Calu3 (cell line): ENCODE measurements at regions not wholly inside any gene's neighbourhood (a gene's known extent, or its start where the extent isn't known, plus 50 kb on each side); places are given as distances from the start of the nearest gene placed in this dataset.

Experiments used
- BruUV-seq: library from RNA; stranded (reverse); fragments of 400-500 nt; replicated peaks from 2 replicates; lab custom pipeline; 2021; lab: Mats Ljungman, UMichigan
- CTCF ChIA-PET: fragments of 300-600 bp; sonication (Branson Sonifier 250); formaldehyde crosslinking; loops from one replicate; lab custom pipeline; 2022; ENCODE audit warnings: antibody characterized with exemption; lab: Charles Lee
- DNase-seq: peaks from one replicate; pipeline ENCODE4 v3.0.0; 2022
- H3K27ac Mint-ChIP-seq: one replicate; pipeline ENCODE4 v1.8.0; 2022; ENCODE audit warnings: mixed read lengths; ENCODE audit not compliant: unreplicated experiment
- H3K27me3 Mint-ChIP-seq: one replicate; pipeline ENCODE4 v1.8.0; 2022; ENCODE audit warnings: mixed read lengths; ENCODE audit not compliant: unreplicated experiment
- H3K36me3 Mint-ChIP-seq: one replicate; pipeline ENCODE4 v1.8.0; 2022; ENCODE audit warnings: mild to moderate bottlenecking, moderate library complexity, mixed read lengths; ENCODE audit not compliant: insufficient read depth, unreplicated experiment
- H3K4me1 Mint-ChIP-seq: one replicate; pipeline ENCODE4 v1.8.0; 2022; ENCODE audit warnings: mild to moderate bottlenecking, low read depth, mixed read lengths; ENCODE audit not compliant: unreplicated experiment
- H3K4me3 Mint-ChIP-seq: one replicate; pipeline ENCODE4 v1.8.0; 2022; ENCODE audit warnings: mild to moderate bottlenecking, low read depth, moderate library complexity, mixed read lengths; ENCODE audit not compliant: unreplicated experiment
- H3K9me3 Mint-ChIP-seq: one replicate; pipeline ENCODE4 v1.8.0; 2022; ENCODE audit warnings: low read depth, mixed read lengths; ENCODE audit not compliant: unreplicated experiment
- intact Hi-C: fragments of 100-400 bp; cut with micrococcal nuclease; formaldehyde crosslinking; loops from one replicate; pipeline ENCODE4 v1.10.0; 2022; ENCODE audit not compliant: unreplicated experiment
- TF ChIP-seq, protein P1 (sequence below): fragments of 200-600 bp; IDR thresholded peaks from one replicate; pipeline ENCODE4 v1.8.0; 2022; ENCODE audit warnings: antibody characterized with exemption; ENCODE audit not compliant: unreplicated experiment

DNA sequence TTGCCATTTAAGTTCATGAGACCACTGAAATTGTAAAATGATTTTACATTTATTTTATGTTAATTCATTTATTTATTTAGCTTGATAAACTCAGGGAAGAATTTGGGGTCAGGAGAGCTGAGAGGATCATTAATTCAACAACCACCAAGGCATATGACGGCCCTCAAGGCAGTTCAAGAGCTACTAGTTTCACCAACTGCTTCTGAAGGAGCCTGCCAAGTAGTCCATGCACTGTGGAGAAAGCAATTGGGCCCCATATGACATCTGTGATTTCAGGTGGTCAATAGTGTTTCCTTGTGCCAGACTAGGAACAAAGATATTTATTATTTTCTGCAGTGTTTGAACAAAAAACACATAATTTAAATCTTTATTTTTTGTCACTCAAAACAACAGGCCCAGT is 236.4 kb downstream of the CASP12 start:
- no peaks in the 10 kb centered on the region for H3K36me3 Mint-ChIP-seq
- CTCF ChIA-PET: no interaction called here
- H3K27me3 Mint-ChIP-seq: no peaks in the 10 kb centered on the region
- no TSS peak for BruUV-seq
- no peak overlapping the region for H3K4me3 Mint-ChIP-seq
- no peaks in the 10 kb centered on the region for H3K9me3 Mint-ChIP-seq
- H3K4me1 Mint-ChIP-seq: no peaks in the 10 kb centered on the region
- DNase-seq: no peak
- intact Hi-C loops: no loop called here
- TF ChIP-seq, protein P1, sequence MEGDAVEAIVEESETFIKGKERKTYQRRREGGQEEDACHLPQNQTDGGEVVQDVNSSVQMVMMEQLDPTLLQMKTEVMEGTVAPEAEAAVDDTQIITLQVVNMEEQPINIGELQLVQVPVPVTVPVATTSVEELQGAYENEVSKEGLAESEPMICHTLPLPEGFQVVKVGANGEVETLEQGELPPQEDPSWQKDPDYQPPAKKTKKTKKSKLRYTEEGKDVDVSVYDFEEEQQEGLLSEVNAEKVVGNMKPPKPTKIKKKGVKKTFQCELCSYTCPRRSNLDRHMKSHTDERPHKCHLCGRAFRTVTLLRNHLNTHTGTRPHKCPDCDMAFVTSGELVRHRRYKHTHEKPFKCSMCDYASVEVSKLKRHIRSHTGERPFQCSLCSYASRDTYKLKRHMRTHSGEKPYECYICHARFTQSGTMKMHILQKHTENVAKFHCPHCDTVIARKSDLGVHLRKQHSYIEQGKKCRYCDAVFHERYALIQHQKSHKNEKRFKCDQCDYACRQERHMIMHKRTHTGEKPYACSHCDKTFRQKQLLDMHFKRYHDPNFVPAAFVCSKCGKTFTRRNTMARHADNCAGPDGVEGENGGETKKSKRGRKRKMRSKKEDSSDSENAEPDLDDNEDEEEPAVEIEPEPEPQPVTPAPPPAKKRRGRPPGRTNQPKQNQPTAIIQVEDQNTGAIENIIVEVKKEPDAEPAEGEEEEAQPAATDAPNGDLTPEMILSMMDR: no peak
- H3K27ac Mint-ChIP-seq: no peak overlapping the region

DNA sequence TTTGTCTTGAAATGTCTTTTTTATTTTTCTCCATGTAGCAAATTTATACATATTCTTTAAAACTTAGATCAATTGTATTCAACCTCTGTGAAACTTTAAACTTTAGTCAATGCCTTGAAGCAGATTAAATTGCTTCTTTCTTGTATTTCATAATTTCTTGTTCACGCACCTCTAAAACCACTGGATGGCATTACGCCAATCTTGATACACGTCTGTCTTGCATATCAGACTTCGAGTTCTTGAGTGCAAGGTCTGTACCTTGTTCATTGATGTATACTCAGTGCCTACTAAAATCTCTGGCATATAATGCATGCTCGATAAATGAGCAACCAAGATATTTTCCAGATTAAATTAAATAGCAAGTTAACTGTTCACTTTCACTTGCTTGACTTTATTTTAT is 236.8 kb downstream of the CASP12 start:
- no peaks in the 10 kb centered on the region for H3K27me3 Mint-ChIP-seq
- CTCF ChIA-PET: no interaction called here
- no TSS peak for BruUV-seq

DNA sequence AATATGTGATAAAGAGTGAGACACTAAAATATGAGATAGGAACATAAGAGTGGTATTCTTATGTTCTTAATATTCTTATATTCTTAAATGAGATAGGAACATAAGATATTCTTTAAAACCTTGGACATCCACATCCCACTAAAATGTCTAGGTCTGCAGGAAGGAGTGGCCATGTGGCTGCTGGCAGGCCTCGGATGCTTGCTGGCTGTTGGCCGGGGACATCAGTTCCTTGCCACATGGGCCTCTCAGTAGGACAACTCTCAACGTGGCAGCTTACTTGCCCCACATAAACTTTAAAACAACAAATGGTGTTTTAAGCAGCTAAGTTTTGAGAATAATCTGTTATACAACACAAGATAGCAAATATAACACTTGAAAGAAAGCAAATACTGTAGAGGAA is 240.1 kb downstream of the CASP12 start:
- Mint-ChIP-seq H3K4me1 (no peaks in the 10 kb centered on the region), H3K36me3 (no peaks in the 10 kb centered on the region), H3K4me3 (no peak overlapping the region), H3K9me3 (no peaks in the 10 kb centered on the region), H3K27me3 (no peaks in the 10 kb centered on the region), H3K27ac (no peak overlapping the region)
- BruUV-seq: no TSS peak
- TF ChIP-seq, protein P1: no peak
- intact Hi-C loops: loop anchor here (1.0 kb wide), 1 partner anchor 31 kb away; no protein-coding TSS in a partner anchor
- CTCF ChIA-PET: no interaction called here
- no peak for DNase-seq

More for the DNA sequence above, 236.8 kb downstream of the CASP12 start:
- TF ChIP-seq, protein P1: no peak
- Mint-ChIP-seq H3K9me3 (no peaks in the 10 kb centered on the region), H3K36me3 (no peaks in the 10 kb centered on the region), H3K27ac (no peak overlapping the region), H3K4me1 (no peaks in the 10 kb centered on the region), H3K4me3 (no peak overlapping the region)
- intact Hi-C loops: no loop called here
- no peak for DNase-seq

DNA sequence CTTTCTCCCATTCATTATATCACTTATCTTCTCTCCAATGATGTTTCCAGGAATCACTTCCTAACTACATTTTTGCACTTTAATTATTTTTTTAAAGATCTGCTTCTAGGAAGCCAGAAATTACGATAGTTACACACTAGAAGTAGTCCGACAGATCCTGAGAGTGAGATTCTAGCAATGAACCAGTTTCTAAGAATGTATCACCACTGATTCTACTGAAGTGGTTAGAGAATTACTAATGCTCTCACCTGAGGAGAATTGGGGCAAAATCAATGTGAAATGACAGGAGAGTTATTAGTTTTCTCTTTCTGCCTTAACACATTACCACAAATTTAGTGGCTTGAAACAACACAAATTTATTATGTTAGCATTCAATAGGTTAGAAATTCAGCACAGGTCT is 241.2 kb downstream of the CASP12 start:
- Mint-ChIP-seq H3K4me1 (no peaks in the 10 kb centered on the region), H3K9me3 (no peaks in the 10 kb centered on the region), H3K36me3 (no peaks in the 10 kb centered on the region), H3K27me3 (no peaks in the 10 kb centered on the region), H3K27ac (no peak overlapping the region), H3K4me3 (no peak overlapping the region)
- no peak for DNase-seq
- intact Hi-C loops: no loop called here
- CTCF ChIA-PET: no interaction called here
- TF ChIP-seq, protein P1: no peak
- no TSS peak for BruUV-seq
